Mesendoderm (in vitro differentiated cells): ENCODE measurements at regions not wholly inside any gene's neighbourhood (a gene's known extent, or its start where the extent isn't known, plus 50 kb on each side); places are given as distances from the start of the nearest gene placed in this dataset.
"Not testable (repeated sequence)": the region's sequence is repeated elsewhere in the genome, so short reads cannot be mapped to it uniquely, and the experiment has no call there.

Experiments
- DNase-seq: peaks from one replicate; pipeline ENCODE4 v3.0.0; 2013
- H2AK5ac ChIP-seq: 2 replicates; pipeline ENCODE4 v1.6.1; 2013; ENCODE audit warnings: low read length, inconsistent platforms
- H2BK120ac ChIP-seq: 2 replicates; pipeline ENCODE4 v1.6.1; 2013; ENCODE audit warnings: low read depth, mild to moderate bottlenecking, low read length, moderate library complexity, mixed read lengths
- H2BK15ac ChIP-seq: replicated peaks from 2 replicates; pipeline ENCODE4 v1.6.1; 2013; ENCODE audit warnings: low read depth, mild to moderate bottlenecking, moderate library complexity
- H2BK5ac ChIP-seq: 2 replicates; pipeline ENCODE4 v1.6.1; 2013; ENCODE audit warnings: low read length, inconsistent platforms
- H3K18ac ChIP-seq: 2 replicates; pipeline ENCODE4 v1.6.1; 2013; ENCODE audit warnings: mild to moderate bottlenecking, low read length, mixed read lengths
- H3K23ac ChIP-seq: one replicate; pipeline ENCODE4 v1.6.1; 2013; ENCODE audit warnings: low read length
- H3K27ac ChIP-seq: 2 replicates; pipeline ENCODE4 v1.5.1; 2013; ENCODE audit warnings: low read depth, mild to moderate bottlenecking, inconsistent platforms, low read length, moderate library complexity
- H3K27me3 ChIP-seq: 2 replicates; pipeline ENCODE4 v1.6.1; 2013; ENCODE audit warnings: low read length, control low read depth, mild to moderate bottlenecking, inconsistent platforms; ENCODE audit not compliant: insufficient read depth, poor library complexity
- H3K36me3 ChIP-seq: 2 replicates; pipeline ENCODE4 v1.6.1; 2013; ENCODE audit warnings: low read length, inconsistent platforms; ENCODE audit not compliant: control insufficient read depth, insufficient read depth
- H3K4ac ChIP-seq: one replicate; pipeline ENCODE4 v1.6.1; 2013; ENCODE audit warnings: low read depth, mild to moderate bottlenecking, low read length, moderate library complexity
- H3K4me1 ChIP-seq: 2 replicates; pipeline ENCODE4 v1.6.1; 2013; ENCODE audit warnings: low read depth, low read length, inconsistent platforms; ENCODE audit not compliant: control insufficient read depth
- H3K4me2 ChIP-seq: 2 replicates; pipeline ENCODE4 v1.6.1; 2013; ENCODE audit warnings: low read length
- H3K4me3 ChIP-seq: 2 replicates; pipeline ENCODE4 v1.5.1; 2013; ENCODE audit warnings: mild to moderate bottlenecking, low read length
- H3K56ac ChIP-seq: one replicate; pipeline ENCODE4 v1.6.1; 2013; ENCODE audit warnings: low read length
- H3K79me1 ChIP-seq: 2 replicates; pipeline ENCODE4 v1.6.1; 2013; ENCODE audit warnings: low read length, inconsistent platforms
- H3K79me2 ChIP-seq: 2 replicates; pipeline ENCODE4 v1.6.1; 2013; ENCODE audit warnings: mild to moderate bottlenecking, low read length; ENCODE audit not compliant: control insufficient read depth, insufficient read depth
- H3K9ac ChIP-seq: 2 replicates; pipeline ENCODE4 v1.6.1; 2013; ENCODE audit warnings: low read length, inconsistent platforms
- H4K5ac ChIP-seq: one replicate; pipeline ENCODE4 v1.6.1; 2013; ENCODE audit warnings: low read length
- H4K8ac ChIP-seq: one replicate; pipeline ENCODE4 v1.6.1; 2013; ENCODE audit warnings: low read depth, mild to moderate bottlenecking, control low read depth, low read length, moderate library complexity
- WGBS: extraction: QIAGEN DNeasy Blood & Tissue Kit; methylation state at CpG from one replicate; pipeline ENCODE4 v1.1.7; 2013; ENCODE audit warnings: low lambda C conversion rate, missing lambda C conversion rate; ENCODE audit not compliant: insufficient coverage; ENCODE audit errors: extremely low coverage; 5-methylcytosine and 5-hydroxymethylcytosine counted together

- Histone ChIP-seq H3K27me3 (no peaks in the 10 kb centered on the region), H2AK5ac (no peak overlapping the region), H3K79me2 (no peaks in the 10 kb centered on the region), H4K8ac (no peak overlapping the region), H2BK120ac (no peak overlapping the region), H3K27ac (no peak overlapping the region), H2BK5ac (no peak overlapping the region), H3K9ac (no peak overlapping the region), H3K18ac (no peak overlapping the region), H4K5ac (no peak overlapping the region), H2BK15ac (no peak overlapping the region), H3K23ac (no peak overlapping the region), H3K4me3 (no peak overlapping the region), H3K4me1 (no peaks in the 10 kb centered on the region), H3K56ac (no peak overlapping the region), H3K36me3 (no peaks in the 10 kb centered on the region), H3K4me2 (no peak overlapping the region), H3K4ac (no peak overlapping the region), H3K79me1 (no peaks in the 10 kb centered on the region)
- DNase-seq = no peak
- WGBS = no CpG with 5 or more reads among the region's 19 CpGs
Observed at GRCh38 chr16:79838496-79839259, 238.1 kb upstream of the MAF start.

- WGBS = no CpG with 5 or more reads among the region's 2 CpGs
- Histone ChIP-seq H2BK5ac (no peak overlapping the region), H3K23ac (no peak overlapping the region), H3K36me3 (no peaks in the 10 kb centered on the region), H3K4me3 (no peak overlapping the region), H3K9ac (no peak overlapping the region), H3K27ac (no peak overlapping the region), H2AK5ac (no peak overlapping the region), H3K27me3 (no peaks in the 10 kb centered on the region), H3K4me2 (no peak overlapping the region), H3K79me2 (no peaks in the 10 kb centered on the region), H3K4me1 (no peaks in the 10 kb centered on the region), H3K79me1 (no peaks in the 10 kb centered on the region), H3K18ac (no peak overlapping the region), H2BK15ac (no peak overlapping the region), H4K5ac (no peak overlapping the region), H4K8ac (no peak overlapping the region), H2BK120ac (no peak overlapping the region), H3K56ac (no peak overlapping the region), H3K4ac (no peak overlapping the region)
- DNase-seq = no peak
Observed at GRCh38 chr16:79836144-79836543, 235.6 kb upstream of the MAF start.

GRCh38 chr16:79835194-79835593 is 234.7 kb upstream of the MAF start:
- no peaks in the 10 kb centered on the region for H3K27me3 ChIP-seq
- H3K79me2 ChIP-seq = no peaks in the 10 kb centered on the region
- no peaks in the 10 kb centered on the region for H3K4me1 ChIP-seq
- no peak overlapping the region for H2BK15ac ChIP-seq
- H4K5ac ChIP-seq = no peak overlapping the region
- no peak overlapping the region for H3K4ac ChIP-seq
- no peak overlapping the region for H3K18ac ChIP-seq
- no peak overlapping the region for H3K9ac ChIP-seq
- no peaks in the 10 kb centered on the region for H3K36me3 ChIP-seq
- no peak overlapping the region for H2AK5ac ChIP-seq
- H2BK5ac ChIP-seq = no peak overlapping the region
- no peak overlapping the region for H3K27ac ChIP-seq
- H3K23ac ChIP-seq = no peak overlapping the region
- no CpG with 5 or more reads among the region's 7 CpGs for WGBS
- H3K4me2 ChIP-seq = no peak overlapping the region
- no peak overlapping the region for H3K56ac ChIP-seq
- H3K79me1 ChIP-seq = no peaks in the 10 kb centered on the region
- H2BK120ac ChIP-seq = no peak overlapping the region
- H4K8ac ChIP-seq = no peak overlapping the region
- no peak for DNase-seq
- H3K4me3 ChIP-seq = no peak overlapping the region

- no peaks in the 10 kb centered on the region for H3K4me1 ChIP-seq
- no peak overlapping the region for H3K4ac ChIP-seq
- H2BK15ac ChIP-seq = no peak overlapping the region
- no peak overlapping the region for H4K8ac ChIP-seq
- H3K4me3 ChIP-seq = no peak overlapping the region
- H3K56ac ChIP-seq = no peak overlapping the region
- no peak overlapping the region for H3K9ac ChIP-seq
- no peak overlapping the region for H2AK5ac ChIP-seq
- no peak overlapping the region for H3K27ac ChIP-seq
- no peaks in the 10 kb centered on the region for H3K79me2 ChIP-seq
- H3K79me1 ChIP-seq = no peaks in the 10 kb centered on the region
- no CpG with 5 or more reads among the region's 4 CpGs for WGBS
- no peaks in the 10 kb centered on the region for H3K36me3 ChIP-seq
- H2BK5ac ChIP-seq = no peak overlapping the region
- H4K5ac ChIP-seq = no peak overlapping the region
- DNase-seq = no peak
- no peak overlapping the region for H3K18ac ChIP-seq
- no peak overlapping the region for H3K4me2 ChIP-seq
- H3K23ac ChIP-seq = no peak overlapping the region
- no peaks in the 10 kb centered on the region for H3K27me3 ChIP-seq
- H2BK120ac ChIP-seq = no peak overlapping the region
Observed at GRCh38 chr16:79834720-79835119, 234.2 kb upstream of the MAF start.

- DNase-seq, H3K4me1 ChIP-seq, H2BK120ac ChIP-seq, H3K27ac ChIP-seq, H3K9ac ChIP-seq, H3K23ac ChIP-seq, H3K56ac ChIP-seq, H3K79me2 ChIP-seq, H2AK5ac ChIP-seq, H3K4ac ChIP-seq, H3K79me1 ChIP-seq, H3K4me3 ChIP-seq, H4K5ac ChIP-seq, H3K4me2 ChIP-seq, H4K8ac ChIP-seq, H3K18ac ChIP-seq, H3K36me3 ChIP-seq, H2BK5ac ChIP-seq, H3K27me3 ChIP-seq, H2BK15ac ChIP-seq: not testable (repeated sequence)
Observed at GRCh38 chr16:79834003-79834402, 233.5 kb upstream of the MAF start.

- no CpG with 5 or more reads among the region's 4 CpGs for WGBS
- no peak overlapping the region for H2AK5ac ChIP-seq
- no peak for DNase-seq
Observed at GRCh38 chr16:79833559-79833958, 233.0 kb upstream of the MAF start.

More at GRCh38 chr16:79833559-79833958, 233.0 kb upstream of the MAF start:
- no peak overlapping the region for H4K5ac ChIP-seq
- no peak overlapping the region for H4K8ac ChIP-seq
- no peak overlapping the region for H3K4ac ChIP-seq
- H3K27me3 ChIP-seq = no peaks in the 10 kb centered on the region
- H2BK15ac ChIP-seq = no peak overlapping the region
- H2BK5ac ChIP-seq = no peak overlapping the region
- H3K36me3 ChIP-seq = no peaks in the 10 kb centered on the region
- H3K27ac ChIP-seq = no peak overlapping the region
- no peak overlapping the region for H3K4me3 ChIP-seq
- no peak overlapping the region for H3K4me2 ChIP-seq
- no peaks in the 10 kb centered on the region for H3K79me2 ChIP-seq
- no peak overlapping the region for H3K23ac ChIP-seq
- H3K9ac ChIP-seq = no peak overlapping the region
- H3K56ac ChIP-seq = no peak overlapping the region
- no peak overlapping the region for H2BK120ac ChIP-seq
- H3K18ac ChIP-seq = no peak overlapping the region
- no peaks in the 10 kb centered on the region for H3K79me1 ChIP-seq
- H3K4me1 ChIP-seq = no peaks in the 10 kb centered on the region
